Breast epithelium (tissue), 4 donors: ENCODE measurements at regions not wholly inside any gene's neighbourhood (a gene's known extent, or its start where the extent isn't known, plus 50 kb on each side); places are given as distances from the start of the nearest gene placed in this dataset.

Source experiments
- DNase-seq, 2 donors: peaks; one replicate each; pipeline ENCODE4 v3.0.0-alpha.2; 2019; ENCODE audit warnings: low spot score in 2 of 2
- H3K27ac ChIP-seq, 2 donors: fragments of 200-600 bp; sonication (generic) in 1 of 2; one replicate each; pipeline ENCODE4 v1.5.1; 2016 to 2019; ENCODE audit warnings: mild to moderate bottlenecking in 1 of 2
- H3K27me3 ChIP-seq, 2 donors: fragments of 200-600 bp; sonication (generic) in 1 of 2; one replicate each; pipeline versions ENCODE4 v1.5.1 to v1.6.0; 2017 to 2019; ENCODE audit warnings: control low read depth in 1 of 2, mild to moderate bottlenecking in 1 of 2
- H3K36me3 ChIP-seq: fragments of 200-600 bp; one replicate; pipeline ENCODE4 v1.5.1; 2019
- H3K4me1 ChIP-seq, 2 donors: fragments of 200-600 bp; sonication (generic); one replicate each; pipeline ENCODE4 v1.5.1; 2016 to 2019; ENCODE audit warnings: control low read depth in 1 of 2
- H3K4me3 ChIP-seq, 3 donors: fragments of 200-600 bp; sonication (generic); 1 replicate in 2 of 3; 2 replicates in 1 of 3; pipeline ENCODE4 v1.5.1; 2016 to 2019; ENCODE audit warnings: mild to moderate bottlenecking in 3 of 3, moderate library complexity in 2 of 3
- H3K9me3 ChIP-seq, 2 donors: fragments of 200-600 bp; sonication (generic) in 1 of 2; one replicate each; pipeline ENCODE4 v1.5.1; 2016 to 2019; ENCODE audit warnings: control low read depth in 1 of 2
- CTCF ChIP-seq, 3 donors: fragments of 450-650 bp; IDR thresholded peaks; one replicate each; pipeline ENCODE4 v1.5.1; 2016 to 2017; ENCODE audit warnings: antibody characterized with exemption in 3 of 3, mild to moderate bottlenecking in 3 of 3, moderate library complexity in 3 of 3
- POLR2A ChIP-seq: fragments of 450-650 bp; IDR thresholded peaks from one replicate; pipeline ENCODE4 v1.6.1; 2016; ENCODE audit warnings: antibody characterized with exemption, mild to moderate bottlenecking, moderate library complexity
- POLR2AphosphoS5 ChIP-seq, 3 donors: sonication (generic); formaldehyde crosslinking; IDR thresholded peaks; one replicate each; pipeline ENCODE4 v1.6.1; 2017; ENCODE audit warnings: antibody characterized with exemption in 3 of 3
- intact Hi-C: fragments of 100-400 bp; cut with DNase I; formaldehyde crosslinking; loops from one replicate; pipeline ENCODE4 v1.15.1; 2023; ENCODE audit warnings: low total_unique reads

- no peaks in the 10 kb centered on the region for H3K27me3 ChIP-seq
- H3K9me3 ChIP-seq: no peaks in the 10 kb centered on the region
- no peak overlapping the region for H3K4me3 ChIP-seq
- TF ChIP-seq CTCF (IDR thresholded peaks at IDR 0.05) (no peak), POLR2A (no peak), POLR2AphosphoS5 (IDR thresholded peaks at IDR 0.05) (no peak)
- no peaks in the 10 kb centered on the region for H3K36me3 ChIP-seq
- intact Hi-C loops: no loop called here
- H3K27ac ChIP-seq: no peak overlapping the region
- no peak for DNase-seq
- H3K4me1 ChIP-seq: no peaks in the 10 kb centered on the region
Observed at GRCh38 chr3:162443376-162443775, 946.8 kb downstream of the OTOL1 start.

DNA sequence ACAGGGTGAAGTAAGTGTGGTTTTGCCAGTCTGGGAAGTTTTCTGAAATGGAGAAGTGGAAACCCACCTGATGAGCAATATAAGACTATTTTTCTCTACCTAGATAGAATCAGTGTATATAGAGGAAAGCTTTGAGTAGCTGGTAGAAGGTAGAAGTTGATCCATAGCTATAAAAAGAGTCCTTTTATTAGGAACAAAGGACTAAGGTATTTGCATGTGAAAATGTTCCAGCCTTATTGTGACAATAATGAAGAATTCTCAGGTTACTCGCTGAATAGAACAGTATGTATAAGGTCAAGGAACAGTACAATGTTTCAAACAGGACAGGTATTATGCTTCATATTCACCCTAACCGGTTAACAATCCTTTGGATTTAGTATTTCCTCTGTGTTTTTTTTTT, 972.2 kb downstream of the OTOL1 start:
- H3K4me3 ChIP-seq: no peak overlapping the region
- no peaks in the 10 kb centered on the region for H3K9me3 ChIP-seq

GRCh38 chr3:162487138-162487537, 990.5 kb downstream of the OTOL1 start:
- Histone ChIP-seq H3K4me3 (no peak overlapping the region), H3K9me3 (no peaks in the 10 kb centered on the region), H3K4me1 (no peaks in the 10 kb centered on the region), H3K27ac (no peak overlapping the region), H3K36me3 (no peaks in the 10 kb centered on the region), H3K27me3 (no peaks in the 10 kb centered on the region)
- no peak for DNase-seq
- TF ChIP-seq POLR2A (no peak), POLR2AphosphoS5 (IDR thresholded peaks at IDR 0.05) (no peak), CTCF (IDR thresholded peaks at IDR 0.05) (no peak)
- intact Hi-C loops: no loop called here

More for the DNA sequence above, 972.2 kb downstream of the OTOL1 start:
- DNase-seq: no peak
- intact Hi-C loops: no loop called here
- H3K4me1 ChIP-seq: no peaks in the 10 kb centered on the region
- no peaks in the 10 kb centered on the region for H3K27me3 ChIP-seq
- no peaks in the 10 kb centered on the region for H3K36me3 ChIP-seq
- no peak overlapping the region for H3K27ac ChIP-seq
- TF ChIP-seq POLR2A (no peak), POLR2AphosphoS5 (IDR thresholded peaks at IDR 0.05) (no peak)

DNA sequence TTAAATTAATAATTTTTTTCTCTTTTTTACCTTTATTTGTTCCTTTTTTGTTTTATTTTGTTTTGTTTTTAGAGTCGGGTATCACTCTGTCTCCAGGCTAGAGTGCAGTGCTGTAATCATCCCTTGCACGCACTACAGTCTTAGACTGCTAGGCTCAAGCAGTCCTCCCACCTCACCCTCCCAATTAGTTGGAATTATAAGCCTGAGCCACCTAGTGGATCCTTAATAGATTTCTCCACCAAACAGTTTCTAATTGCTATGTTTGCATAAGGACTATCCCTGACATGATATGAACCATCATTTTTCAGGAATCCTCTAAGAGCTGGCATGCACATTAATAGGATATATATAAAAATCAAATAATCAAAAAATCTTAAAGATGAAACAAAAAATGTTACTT, 993.2 kb downstream of the OTOL1 start:
- Histone ChIP-seq H3K4me3 (no peak overlapping the region), H3K4me1 (no peaks in the 10 kb centered on the region), H3K27ac (no peak overlapping the region), H3K36me3 (no peaks in the 10 kb centered on the region), H3K27me3 (no peaks in the 10 kb centered on the region), H3K9me3 (no peaks in the 10 kb centered on the region)
- DNase-seq: no peak
- TF ChIP-seq POLR2AphosphoS5 (IDR thresholded peaks at IDR 0.05) (no peak), CTCF (IDR thresholded peaks at IDR 0.05) (no peak), POLR2A (no peak)
- intact Hi-C loops: loop anchor here (5.0 kb wide), 1 partner anchor 217 kb away; no protein-coding TSS in a partner anchor

- H3K27ac ChIP-seq: no peak overlapping the region
- DNase-seq: no peak
- H3K36me3 ChIP-seq: no peaks in the 10 kb centered on the region
- H3K4me1 ChIP-seq: no peaks in the 10 kb centered on the region
- TF ChIP-seq CTCF (IDR thresholded peaks at IDR 0.05) (no peak), POLR2A (no peak), POLR2AphosphoS5 (IDR thresholded peaks at IDR 0.05) (no peak)
- H3K9me3 ChIP-seq: no peaks in the 10 kb centered on the region
- intact Hi-C loops: loop anchor here (5.0 kb wide), 1 partner anchor 215 kb away; no protein-coding TSS in a partner anchor
- no peaks in the 10 kb centered on the region for H3K27me3 ChIP-seq
- no peak overlapping the region for H3K4me3 ChIP-seq
Observed at GRCh38 chr3:162491952-162492351, 995.3 kb downstream of the OTOL1 start.
